C4-2B (cell line): ENCODE measurements at regions not wholly inside any gene's neighbourhood (a gene's known extent, or its start where the extent isn't known, plus 50 kb on each side); places are given as distances from the start of the nearest gene placed in this dataset.

Source experiments
- ZFX ChIP-seq: fragments of 450-650 bp; IDR thresholded peaks from 2 replicates; pipeline ENCODE4 v1.6.1; 2017
- TF ChIP-seq, protein P1 (sequence below): fragments of 450-650 bp; conservative IDR thresholded peaks from 2 replicates; pipeline ENCODE4 v1.5.1; 2017; ENCODE audit warnings: mild to moderate bottlenecking

DNA sequence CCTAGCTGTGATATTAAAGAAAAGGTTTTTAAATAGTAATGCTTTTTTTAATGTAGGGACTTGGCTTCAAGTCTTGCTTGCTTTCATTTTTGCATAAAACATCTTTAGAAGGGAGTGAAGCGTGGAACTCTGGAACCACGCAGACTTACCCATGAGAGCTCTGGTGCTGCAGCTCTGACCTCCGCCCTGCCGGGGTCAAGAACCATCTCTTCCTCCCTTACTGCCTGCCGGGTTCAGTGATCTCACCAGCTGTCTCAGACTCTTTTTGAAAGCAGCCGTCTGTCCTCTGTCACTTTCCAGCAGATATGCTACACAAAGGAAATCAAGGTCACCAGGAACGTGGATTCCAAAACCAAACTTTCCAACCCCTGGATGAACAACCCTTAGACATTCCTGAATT, 353.8 kb downstream of the GPR37 start:
- TF ChIP-seq, protein P1, sequence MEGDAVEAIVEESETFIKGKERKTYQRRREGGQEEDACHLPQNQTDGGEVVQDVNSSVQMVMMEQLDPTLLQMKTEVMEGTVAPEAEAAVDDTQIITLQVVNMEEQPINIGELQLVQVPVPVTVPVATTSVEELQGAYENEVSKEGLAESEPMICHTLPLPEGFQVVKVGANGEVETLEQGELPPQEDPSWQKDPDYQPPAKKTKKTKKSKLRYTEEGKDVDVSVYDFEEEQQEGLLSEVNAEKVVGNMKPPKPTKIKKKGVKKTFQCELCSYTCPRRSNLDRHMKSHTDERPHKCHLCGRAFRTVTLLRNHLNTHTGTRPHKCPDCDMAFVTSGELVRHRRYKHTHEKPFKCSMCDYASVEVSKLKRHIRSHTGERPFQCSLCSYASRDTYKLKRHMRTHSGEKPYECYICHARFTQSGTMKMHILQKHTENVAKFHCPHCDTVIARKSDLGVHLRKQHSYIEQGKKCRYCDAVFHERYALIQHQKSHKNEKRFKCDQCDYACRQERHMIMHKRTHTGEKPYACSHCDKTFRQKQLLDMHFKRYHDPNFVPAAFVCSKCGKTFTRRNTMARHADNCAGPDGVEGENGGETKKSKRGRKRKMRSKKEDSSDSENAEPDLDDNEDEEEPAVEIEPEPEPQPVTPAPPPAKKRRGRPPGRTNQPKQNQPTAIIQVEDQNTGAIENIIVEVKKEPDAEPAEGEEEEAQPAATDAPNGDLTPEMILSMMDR, result no peak
- TF ChIP-seq ZFX, result no peak
